SK-N-SH treated with all-trans-retinoic acid at 6 μM for 48 hours (cell line): ENCODE measurements at regions not wholly inside any gene's neighbourhood (a gene's known extent, or its start where the extent isn't known, plus 50 kb on each side); places are given as distances from the start of the nearest gene placed in this dataset.

Experiments used
- ATAC-seq: fragments of 200-7000 bp; cut with Tn5 transposase; 3 replicates; pipeline ENCODE4 v1.9.1; 2020; ENCODE audit warnings: mild to moderate bottlenecking, moderate library complexity
- ARNTL ChIP-seq: fragments of 450-650 bp; formaldehyde crosslinking; IDR thresholded peaks from 2 replicates; pipeline ENCODE4 v1.5.0; 2020; ENCODE audit warnings: low read depth, mild to moderate bottlenecking, moderate library complexity, borderline replicate concordance
- BACH2 ChIP-seq: fragments of 250-450 bp; sonication (Bioruptor Pico); IDR thresholded peaks from 2 replicates; pipeline ENCODE4 v1.9.0; 2021; ENCODE audit warnings: mild to moderate bottlenecking, borderline replicate concordance
- CSDC2 ChIP-seq: fragments of 250-450 bp; sonication (Bioruptor Pico); IDR thresholded peaks from 2 replicates; pipeline ENCODE4 v1.5.0; 2020; ENCODE audit warnings: mild to moderate bottlenecking, moderate library complexity
- CSRNP3 ChIP-seq: fragments of 250-450 bp; sonication (Bioruptor Pico); IDR thresholded peaks from 2 replicates; pipeline ENCODE4 v1.5.1; 2021; ENCODE audit warnings: mild to moderate bottlenecking, moderate library complexity
- ESRRG ChIP-seq: fragments of 250-450 bp; sonication (Bioruptor Pico); IDR thresholded peaks from 2 replicates; pipeline ENCODE4 v1.6.1; 2021; ENCODE audit warnings: mild to moderate bottlenecking
- GLIS3 ChIP-seq: fragments of 250-450 bp; sonication (Bioruptor Pico); IDR thresholded peaks from 2 replicates; pipeline ENCODE4 v1.5.0; 2020; ENCODE audit warnings: mild to moderate bottlenecking, moderate library complexity
- ISL1 ChIP-seq: fragments of 250-450 bp; sonication (Bioruptor Pico); IDR thresholded peaks from 2 replicates; pipeline ENCODE4 v2.1.2; 2022; ENCODE audit warnings: mild to moderate bottlenecking, moderate library complexity
- OSR1 ChIP-seq: fragments of 250-450 bp; sonication (Bioruptor Pico); IDR thresholded peaks from 2 replicates; pipeline ENCODE4 v1.8.0; 2022; ENCODE audit warnings: moderate library complexity, mild to moderate bottlenecking, inconsistent platforms
- POU6F1 ChIP-seq: fragments of 250-450 bp; sonication (Bioruptor Pico); IDR thresholded peaks from 2 replicates; pipeline ENCODE4 v1.8.0; 2021; ENCODE audit warnings: low read depth, mild to moderate bottlenecking, moderate library complexity, borderline replicate concordance
- PPARA ChIP-seq: fragments of 250-450 bp; sonication (Bioruptor Pico); IDR thresholded peaks from 2 replicates; pipeline ENCODE4 v1.5.0; 2020; ENCODE audit warnings: mild to moderate bottlenecking, borderline replicate concordance
- RARB ChIP-seq: fragments of 250-450 bp; sonication (Bioruptor Pico); IDR thresholded peaks from 2 replicates; pipeline ENCODE4 v1.8.0; 2021; ENCODE audit warnings: mild to moderate bottlenecking, moderate library complexity
- SNAI2 ChIP-seq: fragments of 250-450 bp; sonication (Bioruptor Pico); IDR thresholded peaks from 2 replicates; pipeline ENCODE4 v1.5.0; 2020; ENCODE audit warnings: mild to moderate bottlenecking, moderate library complexity
- TCF4 ChIP-seq: fragments of 250-450 bp; sonication (Bioruptor Pico); IDR thresholded peaks from 2 replicates; pipeline ENCODE4 v1.8.0; 2021; ENCODE audit warnings: mild to moderate bottlenecking, moderate library complexity, borderline replicate concordance
- TOX ChIP-seq: fragments of 250-450 bp; sonication (Bioruptor Pico); IDR thresholded peaks from 2 replicates; pipeline ENCODE4 v1.8.0; 2021; ENCODE audit warnings: mild to moderate bottlenecking, moderate library complexity, borderline replicate concordance
- TSHZ2 ChIP-seq: fragments of 250-450 bp; sonication (Bioruptor Pico); IDR thresholded peaks from 2 replicates; pipeline ENCODE4 v1.5.0; 2020; ENCODE audit warnings: mild to moderate bottlenecking, moderate library complexity
- ZC3H10 ChIP-seq: fragments of 250-450 bp; sonication (Bioruptor Pico); IDR thresholded peaks from 2 replicates; pipeline ENCODE4 v1.5.1; 2021; ENCODE audit warnings: mild to moderate bottlenecking, moderate library complexity
- ZFP3 ChIP-seq: fragments of 250-450 bp; sonication (Bioruptor Pico); IDR thresholded peaks from 2 replicates; pipeline ENCODE4 v1.5.0; 2020; ENCODE audit warnings: mild to moderate bottlenecking, moderate library complexity
- ZFP30 ChIP-seq: fragments of 450-650 bp; formaldehyde crosslinking; IDR thresholded peaks from 2 replicates; pipeline ENCODE4 v1.5.0; 2022; ENCODE audit warnings: mild to moderate bottlenecking, moderate library complexity
- ZNF565 ChIP-seq: fragments of 450-650 bp; formaldehyde crosslinking; conservative IDR thresholded peaks from 2 replicates; pipeline ENCODE4 v1.5.0; 2020; ENCODE audit warnings: low read depth, mild to moderate bottlenecking, moderate library complexity
- ZNF70 ChIP-seq: fragments of 450-650 bp; formaldehyde crosslinking; IDR thresholded peaks from 2 replicates; pipeline ENCODE4 v1.5.0; 2020; ENCODE audit warnings: mild to moderate bottlenecking, moderate library complexity
- ZNF8 ChIP-seq: fragments of 450-650 bp; formaldehyde crosslinking; IDR thresholded peaks from 2 replicates; pipeline ENCODE4 v1.5.0; 2020; ENCODE audit warnings: mild to moderate bottlenecking, moderate library complexity
- TF ChIP-seq, protein P1 (sequence below): fragments of 250-450 bp; sonication (Bioruptor Pico); IDR thresholded peaks from 2 replicates; pipeline ENCODE4 v1.8.0; 2020; ENCODE audit warnings: mild to moderate bottlenecking, moderate library complexity, borderline replicate concordance

- no peak for ATAC-seq
Observed at GRCh38 chrX:98432413-98432812, 1548.7 kb downstream of the RPA4 start.

DNA sequence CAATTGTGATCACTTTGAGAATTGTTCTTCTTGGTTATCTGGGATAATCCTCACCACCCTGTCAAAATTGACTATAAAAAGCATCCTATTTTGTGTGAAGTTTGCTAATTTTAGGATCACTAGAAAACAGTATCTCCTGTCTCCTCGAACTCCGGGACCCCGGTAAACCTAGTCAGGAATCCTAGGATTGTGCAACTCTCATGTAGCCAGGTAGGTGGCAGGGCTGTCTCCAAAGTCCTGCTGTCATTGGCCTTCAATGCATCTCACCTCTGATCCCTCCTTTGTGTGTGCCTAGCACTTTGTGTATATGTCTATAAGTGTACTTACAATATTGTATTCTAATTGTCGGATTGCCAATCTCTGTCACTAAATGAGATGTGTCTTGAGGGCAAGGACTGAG, 1564.8 kb downstream of the RPA4 start:
- TF ChIP-seq ESRRG (CRISPR knock-in tag): no peak
- no peak for TF ChIP-seq ZFP30 (CRISPR knock-in tag)
- no peak for TF ChIP-seq ZNF70 (CRISPR knock-in tag)
- no peak for TF ChIP-seq ZC3H10 (CRISPR knock-in tag)
- TF ChIP-seq, all 23 proteins: peak for 0
- ATAC-seq: no peak

More at GRCh38 chrX:98432413-98432812, 1548.7 kb downstream of the RPA4 start:
- TF ChIP-seq RARB (CRISPR knock-in tag) (no peak), GLIS3 (CRISPR knock-in tag) (no peak), ZFP30 (CRISPR knock-in tag) (no peak), OSR1 (CRISPR knock-in tag) (no peak), ESRRG (CRISPR knock-in tag) (no peak)
- TF ChIP-seq, all 23 proteins: peak for 0

GRCh38 chrX:98452456-98452855, 1568.7 kb downstream of the RPA4 start:
- TF ChIP-seq TCF4 (CRISPR knock-in tag): no peak
- no peak for TF ChIP-seq ZNF8 (CRISPR knock-in tag)
- TF ChIP-seq RARB (CRISPR knock-in tag): no peak
- no peak for TF ChIP-seq ZNF70 (CRISPR knock-in tag)
- no peak for TF ChIP-seq POU6F1 (CRISPR knock-in tag)
- no peak for TF ChIP-seq ZFP3
- TF ChIP-seq, protein P1, sequence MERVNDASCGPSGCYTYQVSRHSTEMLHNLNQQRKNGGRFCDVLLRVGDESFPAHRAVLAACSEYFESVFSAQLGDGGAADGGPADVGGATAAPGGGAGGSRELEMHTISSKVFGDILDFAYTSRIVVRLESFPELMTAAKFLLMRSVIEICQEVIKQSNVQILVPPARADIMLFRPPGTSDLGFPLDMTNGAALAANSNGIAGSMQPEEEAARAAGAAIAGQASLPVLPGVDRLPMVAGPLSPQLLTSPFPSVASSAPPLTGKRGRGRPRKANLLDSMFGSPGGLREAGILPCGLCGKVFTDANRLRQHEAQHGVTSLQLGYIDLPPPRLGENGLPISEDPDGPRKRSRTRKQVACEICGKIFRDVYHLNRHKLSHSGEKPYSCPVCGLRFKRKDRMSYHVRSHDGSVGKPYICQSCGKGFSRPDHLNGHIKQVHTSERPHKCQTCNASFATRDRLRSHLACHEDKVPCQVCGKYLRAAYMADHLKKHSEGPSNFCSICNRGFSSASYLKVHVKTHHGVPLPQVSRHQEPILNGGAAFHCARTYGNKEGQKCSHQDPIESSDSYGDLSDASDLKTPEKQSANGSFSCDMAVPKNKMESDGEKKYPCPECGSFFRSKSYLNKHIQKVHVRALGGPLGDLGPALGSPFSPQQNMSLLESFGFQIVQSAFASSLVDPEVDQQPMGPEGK (CRISPR knock-in tag): no peak
- no peak for TF ChIP-seq BACH2
- TF ChIP-seq SNAI2: no peak
- TF ChIP-seq TSHZ2 (CRISPR knock-in tag): no peak
- no peak for TF ChIP-seq PPARA (CRISPR knock-in tag)
- TF ChIP-seq ARNTL (CRISPR knock-in tag): no peak
- no peak for TF ChIP-seq CSDC2
- TF ChIP-seq GLIS3 (CRISPR knock-in tag): no peak
- no peak for TF ChIP-seq CSRNP3 (CRISPR knock-in tag)
- no peak for TF ChIP-seq ZNF565
- TF ChIP-seq TOX (CRISPR knock-in tag): no peak
- no peak for TF ChIP-seq ZFP30 (CRISPR knock-in tag)
- TF ChIP-seq ISL1 (CRISPR knock-in tag): no peak
- TF ChIP-seq ESRRG (CRISPR knock-in tag): no peak
- TF ChIP-seq, all 23 proteins: peak for 0
- no peak for ATAC-seq

DNA sequence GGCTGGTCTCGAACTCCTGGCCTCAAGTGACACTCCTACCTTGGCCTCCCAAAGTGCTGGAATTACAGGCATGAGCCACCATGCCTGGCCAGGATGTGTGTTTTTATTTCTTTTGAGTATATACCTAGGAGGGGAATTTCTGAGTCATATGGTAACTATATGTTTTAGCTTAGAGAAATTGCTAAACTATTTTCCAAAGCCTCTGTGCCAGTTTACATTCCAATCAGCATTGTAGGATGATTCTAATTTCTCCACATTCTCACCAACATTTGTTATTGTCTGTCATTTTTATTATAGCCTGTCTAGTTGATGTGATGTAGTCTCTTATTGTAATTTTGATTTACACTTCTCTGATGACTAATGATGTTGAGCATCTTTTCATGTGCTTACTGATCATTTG, 1576.0 kb downstream of the RPA4 start:
- ATAC-seq: no peak
- TF ChIP-seq BACH2 (no peak), ZC3H10 (CRISPR knock-in tag) (no peak), PPARA (CRISPR knock-in tag) (no peak), RARB (CRISPR knock-in tag) (no peak), CSDC2 (no peak), POU6F1 (CRISPR knock-in tag) (no peak), ZNF8 (CRISPR knock-in tag) (no peak), TOX (CRISPR knock-in tag) (no peak), OSR1 (CRISPR knock-in tag) (no peak), GLIS3 (CRISPR knock-in tag) (no peak), SNAI2 (no peak), TSHZ2 (CRISPR knock-in tag) (no peak), ARNTL (CRISPR knock-in tag) (no peak), ZNF70 (CRISPR knock-in tag) (no peak), TCF4 (CRISPR knock-in tag) (no peak)
